HepG2 (cell line): ENCODE measurements at regions not wholly inside any gene's neighbourhood (a gene's known extent, or its start where the extent isn't known, plus 50 kb on each side); places are given as distances from the start of the nearest gene placed in this dataset.

ENCODE experiments used
- ATAC-seq: fragments of 200-7000 bp; cut with Tn5 transposase; 3 replicates; pipeline ENCODE4 v1.9.1; 2020; ENCODE audit warnings: mild to moderate bottlenecking, moderate library complexity
- BruUV-seq: library from RNA; stranded (reverse); fragments of 400-500 nt; replicated peaks from 2 replicates; lab custom pipeline; 2021; lab: Mats Ljungman, UMichigan
- CTCF ChIA-PET: fragments of 300-600 bp; formaldehyde crosslinking; extraction: SDS; loops from one replicate; lab custom pipeline; 2021; ENCODE audit warnings: low total read pairs, inconsistent platforms, low intra/inter-chr PET ratio; lab: Yijun Ruan, JAX
- POLR2A ChIA-PET: fragments of 350-600 bp; sonication (Branson Sonifier 250); formaldehyde crosslinking; loops from one replicate; lab custom pipeline; 2020; ENCODE audit warnings: antibody characterized with exemption, inconsistent platforms; lab: Yijun Ruan, JAX
- DNase-seq: peaks from one replicate; pipeline ENCODE4 v3.0.0-alpha.2; 2015; ENCODE audit warnings: low spot score
- FAIRE-seq: peaks from 3 replicates; lab custom pipeline; 2011; peaks lifted over from hg19 to GRCh38; lab: Jason Lieb, UNC
- H2AFZ ChIP-seq: one replicate; pipeline ENCODE4 v1.6.1; 2011; ENCODE audit warnings: low read length, inconsistent platforms
- H3K27ac ChIP-seq: fragments of 300-600 bp; 3 replicates; pipeline ENCODE4 v1.8.0; 2011; ENCODE audit warnings: mixed run types, mild to moderate bottlenecking, mixed read lengths, low read length, inconsistent platforms; ENCODE audit not compliant: insufficient read depth; ENCODE audit errors: extremely low read length
- H3K27me3 ChIP-seq, 2 experiments: fragments of 200-600 bp in 1 of 2; 2 replicates in 1 of 2; 3 replicates in 1 of 2; pipeline versions ENCODE4 v1.6.0 to v1.8.0; 2011; ENCODE audit warnings: low read length in 2 of 2, mild to moderate bottlenecking in 2 of 2, moderate library complexity in 2 of 2, inconsistent platforms in 1 of 2; ENCODE audit not compliant: insufficient read depth in 2 of 2, control insufficient read depth in 1 of 2
- H3K36me3 ChIP-seq, 2 experiments: fragments of 200-600 bp in 1 of 2; replicated peaks in 1 of 2; 2 replicates in 1 of 2; 3 replicates in 1 of 2; pipeline versions ENCODE4 v1.5.1 to v1.8.0; 2011; ENCODE audit warnings: low read length in 2 of 2, inconsistent platforms in 1 of 2; ENCODE audit not compliant: insufficient read depth in 2 of 2, control insufficient read depth in 1 of 2
- H3K4me1 ChIP-seq: 2 replicates; pipeline ENCODE4 v1.5.1; 2012; ENCODE audit warnings: low read length, inconsistent platforms; ENCODE audit not compliant: insufficient read depth
- H3K4me2 ChIP-seq: 2 replicates; pipeline ENCODE4 v1.6.0; 2011; ENCODE audit warnings: low read depth, low read length, inconsistent platforms
- H3K4me3 ChIP-seq, 3 experiments: fragments of 200-600 bp in 1 of 3; sonication (generic), shearing (Covaris generic) in 1 of 3; replicated peaks in 1 of 3; 2 replicates each; pipeline ENCODE4 v1.5.1; 2011 to 2016; ENCODE audit warnings: low read length in 3 of 3, inconsistent platforms in 2 of 3, low read depth in 2 of 3, mild to moderate bottlenecking in 2 of 3, control low read depth in 1 of 3, mixed read lengths in 1 of 3; ENCODE audit not compliant: insufficient read depth in 1 of 3
- H3K79me2 ChIP-seq: one replicate; pipeline ENCODE4 v1.6.1; 2011; ENCODE audit warnings: low read length, inconsistent platforms; ENCODE audit not compliant: insufficient read depth
- H3K9ac ChIP-seq: 2 replicates; pipeline ENCODE4 v1.6.0; 2011; ENCODE audit warnings: mild to moderate bottlenecking, low read depth, low read length, inconsistent platforms; ENCODE audit not compliant: insufficient read depth
- H3K9me3 ChIP-seq: 2 replicates; pipeline ENCODE4 v1.5.1; 2012; ENCODE audit warnings: mild to moderate bottlenecking, low read length
- H4K20me1 ChIP-seq: 2 replicates; pipeline ENCODE4 v1.6.0; 2011; ENCODE audit warnings: inconsistent platforms, mild to moderate bottlenecking, low read length, moderate library complexity; ENCODE audit not compliant: insufficient read depth
- EEA1 ChIP-seq: sonication (generic); formaldehyde crosslinking; IDR thresholded peaks from 2 replicates; pipeline ENCODE4 v1.5.1; 2020; ENCODE audit warnings: mild to moderate bottlenecking, missing genetic modification reagents, borderline replicate concordance
- HBP1 ChIP-seq: IDR thresholded peaks from 2 replicates; pipeline ENCODE4 v1.6.1; 2016; ENCODE audit warnings: low read depth, control low read depth
- HMGXB4 ChIP-seq, 2 experiments: sonication (generic) in 1 of 2; formaldehyde crosslinking in 1 of 2; IDR thresholded peaks; 2 replicates each; pipeline versions ENCODE4 v1.4.0 to v1.6.1; 2018 to 2020; ENCODE audit warnings: missing genetic modification reagents in 2 of 2, borderline replicate concordance in 1 of 2, low read depth in 1 of 2, mild to moderate bottlenecking in 1 of 2, missing biosample characterization in 1 of 2
- IKZF5 ChIP-seq: IDR thresholded peaks from 2 replicates; pipeline ENCODE4 v1.6.1; 2018; ENCODE audit warnings: missing genetic modification reagents, mild to moderate bottlenecking, missing compliant biosample characterization
- LCORL ChIP-seq, 2 experiments: fragments of 450-650 bp in 1 of 2; sonication (generic) in 1 of 2; formaldehyde crosslinking in 1 of 2; IDR thresholded peaks; 2 replicates each; pipeline versions ENCODE4 v1.5.0 to v1.6.1; 2017 to 2020; ENCODE audit warnings: antibody characterized with exemption in 1 of 2, missing genetic modification reagents in 1 of 2
- ZNF33B ChIP-seq: sonication (generic); formaldehyde crosslinking; IDR thresholded peaks from 2 replicates; pipeline ENCODE4 v1.5.1; 2020; ENCODE audit warnings: mild to moderate bottlenecking, missing genetic modification reagents
- ZNF451 ChIP-seq: sonication (generic); formaldehyde crosslinking; IDR thresholded peaks from 2 replicates; pipeline ENCODE4 v1.5.0; 2020; ENCODE audit warnings: mild to moderate bottlenecking, missing genetic modification reagents
- WGBS: methylation state at CpG from one replicate; pipeline ENCODE4 v1.1.6; 2017; ENCODE audit warnings: low lambda C conversion rate; 5-methylcytosine and 5-hydroxymethylcytosine counted together
- in situ Hi-C: cut with HindIII; loops from 2 replicates; pipeline ENCODE4 v1.10.0; 2017; ENCODE audit warnings: low pct_unique_long_range_greater_than_20kb; ENCODE audit not compliant: extremely low pct_ligation_motif_present
- intact Hi-C: fragments of 100-400 bp; cut with micrococcal nuclease; formaldehyde crosslinking; loops from one replicate; pipeline ENCODE4 v1.10.0; 2022; ENCODE audit not compliant: unreplicated experiment
- TF ChIP-seq, protein P1 (sequence below): sonication (generic); formaldehyde crosslinking; IDR thresholded peaks from 2 replicates; pipeline ENCODE4 v1.4.0; 2020; ENCODE audit warnings: mild to moderate bottlenecking, missing genetic modification reagents
- TF ChIP-seq, protein P2 (sequence below): sonication (generic); formaldehyde crosslinking; conservative IDR thresholded peaks from 2 replicates; pipeline ENCODE4 v1.4.0; 2020; ENCODE audit warnings: missing genetic modification reagents
- TF ChIP-seq, protein P3 (sequence below): IDR thresholded peaks from 2 replicates; pipeline ENCODE4 v1.6.1; 2016; ENCODE audit warnings: control low read depth

DNA sequence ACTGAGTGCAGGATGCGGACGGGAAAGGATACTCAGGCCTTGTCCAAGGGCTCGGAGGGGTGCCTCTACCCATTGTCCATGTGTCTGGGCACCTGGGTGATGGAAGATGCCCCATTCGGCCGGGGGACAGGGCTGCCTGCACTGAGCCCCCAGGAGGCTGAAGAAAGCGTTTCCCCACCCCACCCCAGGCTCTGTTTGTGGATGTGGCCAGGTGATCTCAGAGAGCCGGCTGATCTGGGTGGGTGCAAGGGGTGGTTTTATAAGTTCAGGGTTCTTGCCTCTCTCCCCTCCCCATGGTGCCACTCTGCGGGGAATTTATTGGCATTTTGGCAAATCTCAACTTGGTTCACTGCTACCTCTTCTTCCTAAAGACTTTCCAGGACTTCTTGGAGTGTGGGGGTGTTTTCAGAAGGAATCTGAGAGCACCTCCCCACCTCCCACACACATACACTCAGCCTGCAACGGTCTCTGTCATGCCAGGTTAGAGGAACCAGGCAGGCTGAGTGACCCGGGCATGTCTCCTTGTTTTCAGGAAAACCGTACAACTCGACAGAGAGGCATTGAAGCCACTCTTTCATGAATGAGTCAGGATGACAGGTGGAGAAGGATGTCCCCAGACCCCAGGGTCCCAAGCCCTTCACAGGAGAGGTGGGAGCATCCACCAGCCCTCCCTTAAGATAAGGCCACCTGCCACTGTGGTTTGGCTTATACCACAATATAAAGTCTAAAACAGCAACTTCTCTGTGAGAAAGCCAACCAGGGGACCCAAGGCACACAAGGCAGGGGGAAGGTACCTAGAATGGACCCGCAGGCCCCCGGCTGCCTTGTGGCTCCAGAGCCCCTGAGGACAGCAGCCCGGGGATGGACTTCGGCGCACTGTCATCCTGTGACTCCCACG lies 174.9 kb downstream of the ETS2 start:
- 83% methylated on average over 11 of the region's 18 CpGs for WGBS
- no peaks in the 10 kb centered on the region for H3K9me3 ChIP-seq
- ChIA-PET CTCF (interaction anchor here (0.7 kb wide), 1 partner anchor 105 kb away, joined by 3 read pairs; no protein-coding TSS in a partner anchor), POLR2A (no interaction called here)
- H3K4me1 ChIP-seq = peaks cover 48% of the 10 kb centered on the region
- H3K36me3 ChIP-seq = no peaks in the 10 kb centered on the region
- no peak overlapping the region for H3K27ac ChIP-seq
- intact Hi-C loops (no loop called here), in situ Hi-C loops (no loop called here)
- no peak overlapping the region for H2AFZ ChIP-seq
- H3K27me3 ChIP-seq = no peaks in the 10 kb centered on the region
- no peak for ATAC-seq
- no peak overlapping the region for H3K4me3 ChIP-seq
- FAIRE-seq = no peak
- no peak overlapping the region for H3K4me2 ChIP-seq
- no peaks in the 10 kb centered on the region for H4K20me1 ChIP-seq
- H3K9ac ChIP-seq = no peak overlapping the region
- no peak for DNase-seq
- H3K79me2 ChIP-seq = no peaks in the 10 kb centered on the region
- no TSS peak for BruUV-seq
- TF ChIP-seq IKZF5 = no peak
- no peak for TF ChIP-seq EEA1
- TF ChIP-seq, protein P1, sequence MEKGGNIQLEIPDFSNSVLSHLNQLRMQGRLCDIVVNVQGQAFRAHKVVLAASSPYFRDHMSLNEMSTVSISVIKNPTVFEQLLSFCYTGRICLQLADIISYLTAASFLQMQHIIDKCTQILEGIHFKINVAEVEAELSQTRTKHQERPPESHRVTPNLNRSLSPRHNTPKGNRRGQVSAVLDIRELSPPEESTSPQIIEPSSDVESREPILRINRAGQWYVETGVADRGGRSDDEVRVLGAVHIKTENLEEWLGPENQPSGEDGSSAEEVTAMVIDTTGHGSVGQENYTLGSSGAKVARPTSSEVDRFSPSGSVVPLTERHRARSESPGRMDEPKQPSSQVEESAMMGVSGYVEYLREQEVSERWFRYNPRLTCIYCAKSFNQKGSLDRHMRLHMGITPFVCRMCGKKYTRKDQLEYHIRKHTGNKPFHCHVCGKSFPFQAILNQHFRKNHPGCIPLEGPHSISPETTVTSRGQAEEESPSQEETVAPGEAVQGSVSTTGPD (CRISPR knock-in tag) = no peak
- TF ChIP-seq, protein P2, sequence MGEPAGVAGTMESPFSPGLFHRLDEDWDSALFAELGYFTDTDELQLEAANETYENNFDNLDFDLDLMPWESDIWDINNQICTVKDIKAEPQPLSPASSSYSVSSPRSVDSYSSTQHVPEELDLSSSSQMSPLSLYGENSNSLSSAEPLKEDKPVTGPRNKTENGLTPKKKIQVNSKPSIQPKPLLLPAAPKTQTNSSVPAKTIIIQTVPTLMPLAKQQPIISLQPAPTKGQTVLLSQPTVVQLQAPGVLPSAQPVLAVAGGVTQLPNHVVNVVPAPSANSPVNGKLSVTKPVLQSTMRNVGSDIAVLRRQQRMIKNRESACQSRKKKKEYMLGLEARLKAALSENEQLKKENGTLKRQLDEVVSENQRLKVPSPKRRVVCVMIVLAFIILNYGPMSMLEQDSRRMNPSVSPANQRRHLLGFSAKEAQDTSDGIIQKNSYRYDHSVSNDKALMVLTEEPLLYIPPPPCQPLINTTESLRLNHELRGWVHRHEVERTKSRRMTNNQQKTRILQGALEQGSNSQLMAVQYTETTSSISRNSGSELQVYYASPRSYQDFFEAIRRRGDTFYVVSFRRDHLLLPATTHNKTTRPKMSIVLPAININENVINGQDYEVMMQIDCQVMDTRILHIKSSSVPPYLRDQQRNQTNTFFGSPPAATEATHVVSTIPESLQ (CRISPR knock-in tag) = no peak
- no peak for TF ChIP-seq ZNF33B (CRISPR knock-in tag)
- TF ChIP-seq, protein P3, sequence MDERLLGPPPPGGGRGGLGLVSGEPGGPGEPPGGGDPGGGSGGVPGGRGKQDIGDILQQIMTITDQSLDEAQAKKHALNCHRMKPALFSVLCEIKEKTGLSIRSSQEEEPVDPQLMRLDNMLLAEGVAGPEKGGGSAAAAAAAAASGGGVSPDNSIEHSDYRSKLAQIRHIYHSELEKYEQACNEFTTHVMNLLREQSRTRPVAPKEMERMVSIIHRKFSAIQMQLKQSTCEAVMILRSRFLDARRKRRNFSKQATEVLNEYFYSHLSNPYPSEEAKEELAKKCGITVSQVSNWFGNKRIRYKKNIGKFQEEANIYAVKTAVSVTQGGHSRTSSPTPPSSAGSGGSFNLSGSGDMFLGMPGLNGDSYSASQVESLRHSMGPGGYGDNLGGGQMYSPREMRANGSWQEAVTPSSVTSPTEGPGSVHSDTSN (CRISPR knock-in tag) = no peak
- no peak for TF ChIP-seq HBP1 (CRISPR knock-in tag)
- TF ChIP-seq HMGXB4 (CRISPR knock-in tag; IDR thresholded peaks at IDR 0.05; ENCODE audit: borderline replicate concordance in 1 of 2, low read depth in 1 of 2) = no peak
- no peak for TF ChIP-seq ZNF451 (CRISPR knock-in tag)
- TF ChIP-seq LCORL (IDR thresholded peaks at IDR 0.05) = no peak
- no peak for TF ChIP-seq LCORL (CRISPR knock-in tag; IDR thresholded peaks at IDR 0.05)
